HepG2 (cell line): ENCODE measurements at regions not wholly inside any gene's neighbourhood (a gene's known extent, or its start where the extent isn't known, plus 50 kb on each side); places are given as distances from the start of the nearest gene placed in this dataset.

Experiments
- ATAC-seq: fragments of 200-7000 bp; cut with Tn5 transposase; 3 replicates; pipeline ENCODE4 v1.9.1; 2020; ENCODE audit warnings: mild to moderate bottlenecking, moderate library complexity
- BruUV-seq: library from RNA; stranded (reverse); fragments of 400-500 nt; replicated peaks from 2 replicates; lab custom pipeline; 2021; lab: Mats Ljungman, UMichigan
- CTCF ChIA-PET: fragments of 300-600 bp; formaldehyde crosslinking; extraction: SDS; loops from one replicate; lab custom pipeline; 2021; ENCODE audit warnings: low total read pairs, inconsistent platforms, low intra/inter-chr PET ratio; lab: Yijun Ruan, JAX
- POLR2A ChIA-PET: fragments of 350-600 bp; sonication (Branson Sonifier 250); formaldehyde crosslinking; loops from one replicate; lab custom pipeline; 2020; ENCODE audit warnings: antibody characterized with exemption, inconsistent platforms; lab: Yijun Ruan, JAX
- DNase-seq: peaks from one replicate; pipeline ENCODE4 v3.0.0-alpha.2; 2015; ENCODE audit warnings: low spot score
- FAIRE-seq: peaks from 3 replicates; lab custom pipeline; 2011; peaks lifted over from hg19 to GRCh38; lab: Jason Lieb, UNC
- H2AFZ ChIP-seq: one replicate; pipeline ENCODE4 v1.6.1; 2011; ENCODE audit warnings: low read length, inconsistent platforms
- H3K27ac ChIP-seq: fragments of 300-600 bp; 3 replicates; pipeline ENCODE4 v1.8.0; 2011; ENCODE audit warnings: mixed run types, mild to moderate bottlenecking, mixed read lengths, low read length, inconsistent platforms; ENCODE audit not compliant: insufficient read depth; ENCODE audit errors: extremely low read length
- H3K27me3 ChIP-seq, 2 experiments: fragments of 200-600 bp in 1 of 2; 2 replicates in 1 of 2; 3 replicates in 1 of 2; pipeline versions ENCODE4 v1.6.0 to v1.8.0; 2011; ENCODE audit warnings: low read length in 2 of 2, mild to moderate bottlenecking in 2 of 2, moderate library complexity in 2 of 2, inconsistent platforms in 1 of 2; ENCODE audit not compliant: insufficient read depth in 2 of 2, control insufficient read depth in 1 of 2
- H3K36me3 ChIP-seq, 2 experiments: fragments of 200-600 bp in 1 of 2; replicated peaks in 1 of 2; 2 replicates in 1 of 2; 3 replicates in 1 of 2; pipeline versions ENCODE4 v1.5.1 to v1.8.0; 2011; ENCODE audit warnings: low read length in 2 of 2, inconsistent platforms in 1 of 2; ENCODE audit not compliant: insufficient read depth in 2 of 2, control insufficient read depth in 1 of 2
- H3K4me1 ChIP-seq: 2 replicates; pipeline ENCODE4 v1.5.1; 2012; ENCODE audit warnings: low read length, inconsistent platforms; ENCODE audit not compliant: insufficient read depth
- H3K4me2 ChIP-seq: 2 replicates; pipeline ENCODE4 v1.6.0; 2011; ENCODE audit warnings: low read depth, low read length, inconsistent platforms
- H3K4me3 ChIP-seq, 3 experiments: fragments of 200-600 bp in 1 of 3; sonication (generic), shearing (Covaris generic) in 1 of 3; replicated peaks in 1 of 3; 2 replicates each; pipeline ENCODE4 v1.5.1; 2011 to 2016; ENCODE audit warnings: low read length in 3 of 3, inconsistent platforms in 2 of 3, low read depth in 2 of 3, mild to moderate bottlenecking in 2 of 3, control low read depth in 1 of 3, mixed read lengths in 1 of 3; ENCODE audit not compliant: insufficient read depth in 1 of 3
- H3K79me2 ChIP-seq: one replicate; pipeline ENCODE4 v1.6.1; 2011; ENCODE audit warnings: low read length, inconsistent platforms; ENCODE audit not compliant: insufficient read depth
- H3K9ac ChIP-seq: 2 replicates; pipeline ENCODE4 v1.6.0; 2011; ENCODE audit warnings: mild to moderate bottlenecking, low read depth, low read length, inconsistent platforms; ENCODE audit not compliant: insufficient read depth
- H3K9me3 ChIP-seq: 2 replicates; pipeline ENCODE4 v1.5.1; 2012; ENCODE audit warnings: mild to moderate bottlenecking, low read length
- H4K20me1 ChIP-seq: 2 replicates; pipeline ENCODE4 v1.6.0; 2011; ENCODE audit warnings: inconsistent platforms, mild to moderate bottlenecking, low read length, moderate library complexity; ENCODE audit not compliant: insufficient read depth
- ADNP ChIP-seq: sonication (generic); formaldehyde crosslinking; IDR thresholded peaks from 2 replicates; pipeline ENCODE4 v1.4.0; 2020; ENCODE audit warnings: missing genetic modification reagents
- AGO1 ChIP-seq: fragments of 200-400 bp; formaldehyde crosslinking; IDR thresholded peaks from 2 replicates; pipeline ENCODE4 v1.6.1; 2017; ENCODE audit warnings: mild to moderate bottlenecking, low read depth, low read length, moderate library complexity; ENCODE audit not compliant: poor library complexity, severe bottlenecking
- ARID4A ChIP-seq: sonication (generic); formaldehyde crosslinking; IDR thresholded peaks from 2 replicates; pipeline ENCODE4 v1.5.0; 2020; ENCODE audit warnings: mild to moderate bottlenecking, missing genetic modification reagents, borderline replicate concordance
- CBX1 ChIP-seq: IDR thresholded peaks from one replicate; pipeline ENCODE4 v1.6.1; 2016; ENCODE audit warnings: antibody characterized with exemption, low read depth
- ESRRA ChIP-seq: sonication (generic); formaldehyde crosslinking; IDR thresholded peaks from 2 replicates; pipeline ENCODE4 v1.5.1; 2020; ENCODE audit warnings: mild to moderate bottlenecking, low read depth, missing genetic modification reagents
- MLXIP ChIP-seq: sonication (generic); formaldehyde crosslinking; IDR thresholded peaks from 2 replicates; pipeline ENCODE4 v1.9.0; 2021; ENCODE audit warnings: missing genetic modification reagents, borderline replicate concordance
- TERF1 ChIP-seq: sonication (generic); formaldehyde crosslinking; IDR thresholded peaks from 2 replicates; pipeline ENCODE4 v1.8.0; 2022; ENCODE audit warnings: mild to moderate bottlenecking, missing genetic modification reagents, moderate library complexity
- UBTF ChIP-seq: sonication (generic); formaldehyde crosslinking; IDR thresholded peaks from 2 replicates; pipeline ENCODE4 v1.4.0; 2020; ENCODE audit warnings: mild to moderate bottlenecking, missing genetic modification reagents
- ZNF337 ChIP-seq: sonication (generic); formaldehyde crosslinking; IDR thresholded peaks from 2 replicates; pipeline ENCODE4 v1.5.1; 2020; ENCODE audit warnings: missing genetic modification reagents, low read depth, mild to moderate bottlenecking, borderline replicate concordance
- WGBS: methylation state at CpG from one replicate; pipeline ENCODE4 v1.1.6; 2017; ENCODE audit warnings: low lambda C conversion rate; 5-methylcytosine and 5-hydroxymethylcytosine counted together
- in situ Hi-C: cut with HindIII; loops from 2 replicates; pipeline ENCODE4 v1.10.0; 2017; ENCODE audit warnings: low pct_unique_long_range_greater_than_20kb; ENCODE audit not compliant: extremely low pct_ligation_motif_present
- intact Hi-C: fragments of 100-400 bp; cut with micrococcal nuclease; formaldehyde crosslinking; loops from one replicate; pipeline ENCODE4 v1.10.0; 2022; ENCODE audit not compliant: unreplicated experiment

- no peak for DNase-seq
- H3K9ac ChIP-seq: no peak overlapping the region
- in situ Hi-C loops: no loop called here
- ATAC-seq: no peak
- H3K27me3 ChIP-seq: no peaks in the 10 kb centered on the region
- no peak overlapping the region for H3K27ac ChIP-seq
- BruUV-seq: no TSS peak
- ChIA-PET POLR2A (no interaction called here), CTCF (no interaction called here)
- no peak overlapping the region for H2AFZ ChIP-seq
- intact Hi-C loops: no loop called here
- H3K36me3 ChIP-seq: no peaks in the 10 kb centered on the region
- H3K4me1 ChIP-seq: no peaks in the 10 kb centered on the region
- no peaks in the 10 kb centered on the region for H3K9me3 ChIP-seq
- 0% methylated on average over 3 of the region's 3 CpGs for WGBS
- H3K4me2 ChIP-seq: no peak overlapping the region
- H4K20me1 ChIP-seq: no peaks in the 10 kb centered on the region
- H3K4me3 ChIP-seq: no peak overlapping the region
- FAIRE-seq: no peak
- no peaks in the 10 kb centered on the region for H3K79me2 ChIP-seq
- TF ChIP-seq ESRRA (CRISPR knock-in tag) (no peak), TERF1 (CRISPR knock-in tag) (no peak), MLXIP (CRISPR knock-in tag) (no peak), ARID4A (no peak), UBTF (no peak), ZNF337 (no peak), CBX1 (no peak), ADNP (CRISPR knock-in tag) (no peak), AGO1 (no peak)
These were observed 168.8 kb upstream of the RBM19 start for GRCh38 chr12:114134922-114135321.
